HG03439 (cell line): ENCODE measurements at regions not wholly inside any gene's neighbourhood (a gene's known extent, or its start where the extent isn't known, plus 50 kb on each side); places are given as distances from the start of the nearest gene placed in this dataset.

Source experiments
- ATAC-seq: cut with Tn5 transposase; IDR thresholded peaks from one replicate; pipeline ENCODE4 v1.9.1; 2021; ENCODE audit warnings: mild to moderate bottlenecking, moderate library complexity; ENCODE audit not compliant: unreplicated experiment

DNA sequence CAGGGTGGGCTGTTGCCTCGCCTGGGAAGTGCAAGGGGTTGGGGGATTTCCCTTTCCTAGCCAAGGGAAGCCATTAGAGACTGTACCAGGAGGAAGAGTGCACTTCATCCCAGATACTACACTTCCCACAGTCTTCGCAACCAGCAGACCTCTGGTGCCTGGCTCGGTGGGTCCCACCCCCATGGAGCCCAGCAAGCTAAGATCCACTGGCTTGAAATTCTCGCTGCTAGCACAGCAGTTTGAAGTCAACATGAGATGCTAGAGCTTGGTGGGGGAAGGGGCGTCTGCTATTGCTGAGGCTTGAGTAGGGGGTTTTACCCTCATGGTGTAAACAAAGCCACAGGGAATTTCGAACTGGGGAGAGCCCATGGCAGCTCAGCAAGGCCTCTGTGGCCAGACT is 586.4 kb downstream of the HTR1A start:
- no peak for ATAC-seq

DNA sequence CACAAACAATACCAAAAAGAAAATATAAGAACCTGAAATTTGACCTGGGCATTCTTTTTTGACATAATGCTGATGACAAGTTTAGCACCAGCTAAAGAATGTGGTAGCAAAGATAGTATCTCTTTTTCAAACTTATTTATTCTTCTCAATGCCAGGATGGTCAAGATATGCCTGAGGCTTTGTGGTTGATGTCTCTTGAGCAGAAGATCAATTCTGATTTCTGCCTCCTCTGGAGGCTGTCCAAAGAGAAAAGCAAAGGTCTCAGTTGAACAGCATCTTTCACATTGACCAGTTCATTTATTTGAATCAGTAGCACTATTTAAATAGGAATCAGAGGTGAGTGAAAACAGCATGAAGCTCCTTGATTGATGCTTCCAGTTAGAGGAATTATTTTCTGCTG is 588.2 kb downstream of the HTR1A start:
- no peak for ATAC-seq

DNA sequence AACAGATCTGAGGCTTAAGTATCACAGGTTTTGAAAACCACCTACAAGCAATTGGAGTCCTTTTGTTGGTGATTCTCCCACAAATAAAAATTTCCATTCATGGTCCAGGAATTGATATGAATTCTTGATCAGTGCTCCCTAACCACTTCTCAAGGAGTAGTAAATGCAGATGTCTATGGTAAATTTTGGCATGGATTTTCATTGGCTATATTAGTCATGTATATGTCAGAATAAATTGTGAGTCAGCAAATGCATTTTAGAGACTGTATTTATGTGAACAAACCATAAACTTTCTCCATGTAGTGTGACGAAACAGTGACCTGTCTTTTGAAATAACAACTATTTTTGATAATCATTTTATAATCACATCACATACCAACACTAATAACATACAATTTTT is 611.1 kb downstream of the HTR1A start:
- no peak for ATAC-seq

DNA sequence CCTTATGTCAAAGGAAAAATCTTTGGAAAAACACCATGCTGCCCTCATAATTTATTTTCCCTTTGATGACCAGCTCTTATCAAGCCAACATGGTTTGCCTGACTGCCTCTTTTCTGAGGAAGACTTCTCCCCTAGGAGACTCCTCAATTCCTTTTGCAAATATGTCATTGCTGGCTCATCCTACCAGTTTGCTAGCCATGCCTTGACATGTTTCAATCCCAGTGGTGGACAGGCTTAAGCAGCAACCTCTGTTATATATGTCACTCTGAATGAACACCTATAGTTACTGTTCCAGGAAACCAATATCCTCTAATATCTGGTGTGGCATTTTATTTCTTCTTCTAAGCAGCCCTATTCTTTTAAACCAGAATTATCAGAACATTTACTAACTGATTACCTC is 615.8 kb downstream of the HTR1A start:
- ATAC-seq: no peak

DNA sequence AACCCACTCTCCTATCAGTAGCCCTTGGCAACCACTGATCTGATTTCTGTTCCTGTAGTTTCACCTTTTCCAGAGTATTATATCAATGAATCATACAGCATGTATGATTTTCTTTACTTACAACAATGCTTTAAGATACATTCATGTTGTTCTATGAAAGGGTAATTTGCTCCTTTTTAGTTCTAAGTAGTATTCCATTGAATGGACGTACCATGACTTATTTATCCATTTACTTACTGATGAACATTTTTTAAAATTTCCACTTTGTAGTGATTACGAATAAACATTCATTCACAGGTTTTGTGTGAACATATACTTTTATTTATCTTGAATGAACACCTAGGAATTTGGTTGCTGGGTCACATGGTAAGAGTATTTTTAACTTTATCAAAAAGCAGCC is 620.8 kb downstream of the HTR1A start:
- ATAC-seq: no peak

DNA sequence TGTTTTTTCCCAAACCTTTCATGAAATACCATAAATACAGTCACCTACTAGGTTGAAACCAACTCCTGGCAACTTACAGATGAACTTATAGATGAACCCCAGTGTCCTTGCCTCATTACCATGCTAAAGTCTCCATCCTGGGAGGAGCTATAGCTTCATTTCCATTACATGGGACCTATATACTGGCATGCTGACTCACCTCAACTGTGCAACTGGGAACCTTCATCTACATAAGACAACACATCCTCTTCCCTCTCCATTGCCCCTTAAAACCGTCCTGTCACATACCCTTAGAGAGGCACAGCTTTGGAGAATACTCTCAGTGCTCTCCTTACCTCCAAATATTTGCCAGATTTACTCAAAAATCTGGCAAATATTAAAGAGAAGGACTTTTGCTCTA is 638.3 kb downstream of the HTR1A start:
- no peak for ATAC-seq

DNA sequence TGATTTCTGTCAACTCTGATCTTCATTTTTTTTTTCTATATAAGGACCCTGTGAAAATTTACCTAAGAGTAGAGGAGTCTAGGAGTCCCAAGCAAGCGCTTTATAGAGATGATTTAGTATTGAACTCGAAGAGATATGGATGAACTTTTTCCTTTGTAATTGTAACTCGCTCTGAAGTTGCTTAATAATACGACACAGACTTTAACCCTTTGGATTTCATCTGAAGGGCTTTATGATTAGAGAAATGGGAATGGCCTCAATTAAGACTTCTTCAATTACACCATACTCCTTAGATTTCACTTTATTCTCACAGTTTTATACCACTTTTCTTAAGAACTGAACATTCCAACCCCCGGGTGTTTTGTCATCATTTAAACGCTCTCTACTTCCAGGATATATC is 647.7 kb downstream of the HTR1A start:
- no peak for ATAC-seq

DNA sequence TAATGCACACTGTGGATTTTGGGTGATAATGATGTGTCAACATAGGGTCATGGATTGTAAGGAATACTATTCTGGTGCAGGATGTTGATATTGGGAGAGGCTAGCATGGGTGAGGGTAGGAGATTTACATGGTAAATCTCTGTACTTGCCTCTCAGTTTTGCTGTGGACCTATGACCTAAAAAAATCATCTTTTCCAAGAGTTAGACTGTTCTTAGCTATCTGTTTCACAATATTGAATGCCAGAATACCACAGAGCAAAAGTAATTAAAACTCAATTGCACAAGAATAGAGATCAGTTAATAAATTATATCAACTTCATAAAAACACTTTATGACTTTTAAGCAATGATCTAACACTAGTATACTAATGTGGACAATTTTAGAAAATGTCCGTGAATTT is 651.6 kb downstream of the HTR1A start:
- no peak for ATAC-seq

DNA sequence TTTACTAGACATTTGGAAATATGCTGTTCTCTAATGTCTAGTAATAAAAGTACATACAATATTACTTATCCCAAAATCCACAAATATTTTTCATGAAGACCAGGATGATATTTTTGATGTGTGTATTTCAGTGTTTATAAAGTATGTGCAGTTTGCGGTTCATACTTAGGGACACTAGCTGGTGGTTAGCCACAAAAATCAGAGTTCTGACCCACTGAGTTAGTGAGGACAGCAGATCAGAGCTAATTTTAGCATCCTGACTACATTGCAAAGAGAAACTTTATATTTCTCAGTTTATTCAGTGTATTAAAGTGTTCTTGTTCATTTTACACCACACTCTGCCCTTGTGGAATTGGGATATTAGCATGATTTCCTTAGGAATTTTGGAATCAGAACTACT is 655.3 kb downstream of the HTR1A start:
- no peak for ATAC-seq

DNA sequence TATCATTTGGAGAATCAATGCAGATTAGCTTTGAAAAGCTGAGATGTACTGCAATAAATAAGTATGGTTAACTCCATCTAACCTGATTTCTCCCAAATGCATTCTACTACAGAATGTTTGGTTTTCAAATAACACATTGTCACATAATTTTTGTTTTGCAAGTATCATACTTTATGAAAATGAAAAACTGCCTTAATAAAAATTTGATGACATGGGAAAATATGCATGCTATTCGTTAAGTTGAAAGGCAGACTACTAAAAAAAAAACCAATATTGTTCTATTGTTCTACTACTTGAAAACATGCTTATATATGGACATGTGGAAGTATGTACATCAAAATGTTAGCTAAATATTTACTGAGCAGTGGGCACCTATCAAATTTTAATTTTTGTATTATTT is 668.9 kb downstream of the HTR1A start:
- no peak for ATAC-seq

DNA sequence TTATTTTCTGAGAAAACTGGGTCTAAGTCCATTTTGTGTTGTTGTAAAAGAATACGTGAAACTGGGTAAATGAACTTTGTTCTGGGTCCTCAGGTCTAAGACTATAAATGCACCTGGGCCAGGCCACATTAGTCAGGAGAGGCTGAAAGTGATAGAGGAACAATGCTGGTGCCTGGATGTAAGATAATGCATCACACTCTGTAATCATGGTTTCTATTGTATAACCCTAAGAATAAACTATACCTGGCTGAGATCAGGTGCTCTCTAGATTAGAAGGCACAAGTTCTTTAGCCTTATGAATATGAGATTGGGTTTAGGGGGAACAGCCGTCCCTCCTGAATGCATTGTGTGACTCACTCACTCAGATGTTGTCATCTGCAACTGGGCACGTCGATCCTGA is 675.5 kb downstream of the HTR1A start:
- ATAC-seq: no peak

DNA sequence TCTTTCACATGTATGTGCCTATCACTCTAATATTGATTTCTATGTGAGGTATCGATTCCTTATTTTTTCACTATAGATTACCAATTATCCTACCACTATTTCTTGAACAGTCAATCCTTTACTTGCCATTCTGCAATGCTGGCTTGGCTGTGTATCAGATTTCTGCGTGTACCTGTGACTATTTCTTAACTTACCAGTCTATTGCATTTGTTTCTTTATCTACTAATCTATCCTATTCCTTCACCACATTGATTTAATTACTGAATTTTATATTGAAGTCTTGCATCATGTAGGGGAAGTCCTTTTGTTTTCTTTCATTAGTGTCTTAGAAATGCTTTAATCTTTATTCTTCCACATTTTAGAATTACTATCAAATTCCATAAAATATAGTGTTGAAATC is 684.8 kb downstream of the LRRC70 start:
- ATAC-seq: no peak

DNA sequence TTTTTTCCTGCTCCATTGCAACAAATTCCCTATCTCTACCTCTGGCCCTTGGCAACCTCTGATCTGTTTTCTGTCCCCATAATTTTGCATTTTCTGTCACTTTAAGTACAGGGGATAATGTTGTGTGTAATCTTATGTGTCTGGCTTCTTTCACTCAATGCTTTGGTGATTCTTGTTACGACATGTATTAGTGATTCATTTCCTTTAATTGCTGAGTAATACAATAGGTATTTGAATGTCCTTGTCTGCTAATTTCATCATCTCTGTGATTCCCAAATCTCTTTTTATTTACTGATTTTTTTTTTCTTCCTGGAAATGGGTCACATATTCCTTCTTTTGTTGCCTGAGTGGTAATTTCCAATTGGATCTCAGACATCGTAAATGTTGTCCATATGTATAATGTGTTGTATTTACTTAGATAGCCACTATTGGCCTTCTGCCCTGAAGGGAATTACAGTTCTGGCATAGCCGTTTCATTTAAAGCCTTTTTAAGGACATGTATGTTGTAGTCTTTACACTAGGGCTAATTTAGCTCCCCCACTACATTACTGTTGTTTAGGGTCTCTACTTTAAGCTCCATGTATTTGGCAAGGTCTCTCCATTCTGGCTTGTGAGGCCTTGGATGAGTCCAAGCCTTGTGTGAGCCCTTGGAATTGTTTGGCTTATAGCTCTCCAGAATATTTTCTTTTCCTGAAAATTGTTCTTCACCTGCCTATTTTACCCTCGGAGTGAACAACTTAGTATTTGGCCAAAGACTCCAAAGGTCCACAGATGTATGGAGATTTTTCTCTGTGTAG is 683.8 kb downstream of the LRRC70 start:
- no peak for ATAC-seq

DNA sequence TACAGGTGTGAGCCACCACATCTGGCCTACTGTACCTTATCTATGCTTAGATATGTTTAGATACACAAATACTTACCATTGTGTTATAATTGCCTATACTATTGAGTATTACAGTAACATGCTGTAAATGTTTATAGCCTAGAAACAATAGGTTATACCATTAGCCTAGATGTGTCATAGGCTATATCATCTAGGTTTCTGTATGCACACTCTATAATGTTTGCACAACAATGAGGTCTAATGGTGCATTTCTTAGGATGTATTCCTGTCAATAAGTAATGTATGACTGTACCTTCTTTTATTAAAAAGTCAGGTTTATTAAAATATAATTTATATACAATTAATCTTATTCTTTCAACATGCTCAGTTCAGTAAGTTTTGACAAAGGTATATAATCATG is 683.1 kb downstream of the LRRC70 start:
- ATAC-seq: no peak

DNA sequence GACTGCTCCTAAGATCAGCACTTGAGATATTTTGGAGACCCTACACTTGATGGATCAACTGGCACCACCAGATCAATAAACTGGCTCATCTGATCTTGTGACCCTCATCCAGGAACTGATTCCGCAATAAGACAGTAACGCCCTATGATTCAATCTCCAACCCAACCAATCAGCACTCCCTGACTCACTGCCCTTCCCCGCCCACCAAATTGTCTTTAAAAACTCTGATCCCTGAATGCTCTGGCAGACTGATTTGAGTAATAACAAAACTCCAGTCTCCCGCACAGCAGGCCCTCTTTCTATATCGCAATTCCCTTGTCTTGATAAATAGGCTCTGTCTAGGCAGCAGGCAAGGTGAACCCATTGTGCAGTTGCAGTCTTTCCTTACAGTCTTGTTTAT is 677.0 kb downstream of the LRRC70 start:
- no peak for ATAC-seq

DNA sequence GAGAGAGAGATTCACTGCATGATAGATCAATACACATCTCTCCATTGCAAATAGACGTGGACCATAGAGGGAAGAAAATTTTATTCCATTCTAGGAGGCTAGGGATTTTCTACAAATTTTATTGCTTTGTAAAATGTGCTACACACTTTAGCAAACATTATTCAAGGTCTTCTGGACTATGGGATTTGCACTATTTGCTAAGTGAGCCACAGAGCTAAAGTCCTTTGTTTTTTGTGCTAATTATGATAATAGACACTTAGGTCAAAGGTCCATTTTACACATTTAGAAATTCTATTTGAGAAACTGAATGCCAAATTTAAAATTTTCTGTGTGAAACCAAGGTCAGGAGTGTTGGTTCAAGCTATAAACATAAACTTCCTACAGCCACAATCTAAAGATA is 672.3 kb downstream of the LRRC70 start:
- ATAC-seq: no peak

DNA sequence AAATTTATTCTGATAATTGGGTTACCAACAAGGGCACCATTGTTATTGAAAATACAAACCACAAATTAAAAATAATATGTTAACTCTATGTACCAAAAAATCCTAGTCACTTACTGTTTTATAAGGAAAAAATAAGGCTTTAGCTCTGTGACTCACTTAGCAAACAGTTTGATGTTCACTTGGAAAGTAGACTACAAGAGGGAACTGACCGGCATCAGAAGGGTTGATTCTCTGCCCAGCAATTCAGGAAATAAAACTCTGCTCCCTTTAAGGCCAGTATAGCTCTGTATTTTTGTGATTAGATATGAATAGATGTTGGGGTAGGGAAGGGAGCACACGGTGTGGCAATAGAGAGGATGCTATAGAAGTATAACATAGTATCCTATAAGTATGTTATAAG is 671.3 kb downstream of the LRRC70 start:
- no peak for ATAC-seq

DNA sequence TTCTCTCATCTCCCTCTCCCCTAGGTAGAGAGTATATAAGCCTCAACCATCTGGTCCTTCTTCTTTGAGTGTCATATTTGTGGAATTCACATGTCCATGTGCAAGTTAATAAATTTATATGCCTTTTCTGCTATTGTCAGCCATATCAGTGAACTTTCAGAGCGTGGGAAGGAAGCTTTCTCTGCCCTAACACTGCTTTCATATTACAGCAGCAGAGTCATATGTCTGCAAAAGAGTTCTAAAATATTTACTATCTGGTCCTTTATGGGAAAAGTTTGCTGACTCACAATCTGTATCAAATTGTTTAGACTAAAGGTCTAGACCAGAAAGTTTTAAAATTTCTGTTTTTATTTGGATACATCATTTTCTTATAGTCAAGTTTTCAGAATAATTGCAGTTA is 669.0 kb downstream of the LRRC70 start:
- ATAC-seq: no peak

DNA sequence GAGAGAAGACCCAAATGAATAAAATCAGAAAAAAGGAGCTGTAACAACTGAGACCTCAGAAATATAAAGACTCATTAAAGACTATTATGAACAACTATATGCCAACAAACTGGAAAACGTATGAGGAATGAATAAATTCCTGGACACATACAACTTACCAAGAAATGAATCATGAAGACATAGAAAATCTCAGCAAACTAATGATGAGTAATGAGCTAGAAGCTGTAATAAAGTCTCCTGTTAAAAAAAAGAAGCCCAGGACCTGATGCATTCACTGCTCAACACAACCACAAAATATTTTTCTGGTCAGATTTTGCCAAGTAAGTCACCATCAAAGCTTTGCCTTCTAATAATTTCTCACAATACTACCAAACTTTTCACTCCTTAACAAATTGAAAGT is 666.7 kb downstream of the LRRC70 start:
- no peak for ATAC-seq

DNA sequence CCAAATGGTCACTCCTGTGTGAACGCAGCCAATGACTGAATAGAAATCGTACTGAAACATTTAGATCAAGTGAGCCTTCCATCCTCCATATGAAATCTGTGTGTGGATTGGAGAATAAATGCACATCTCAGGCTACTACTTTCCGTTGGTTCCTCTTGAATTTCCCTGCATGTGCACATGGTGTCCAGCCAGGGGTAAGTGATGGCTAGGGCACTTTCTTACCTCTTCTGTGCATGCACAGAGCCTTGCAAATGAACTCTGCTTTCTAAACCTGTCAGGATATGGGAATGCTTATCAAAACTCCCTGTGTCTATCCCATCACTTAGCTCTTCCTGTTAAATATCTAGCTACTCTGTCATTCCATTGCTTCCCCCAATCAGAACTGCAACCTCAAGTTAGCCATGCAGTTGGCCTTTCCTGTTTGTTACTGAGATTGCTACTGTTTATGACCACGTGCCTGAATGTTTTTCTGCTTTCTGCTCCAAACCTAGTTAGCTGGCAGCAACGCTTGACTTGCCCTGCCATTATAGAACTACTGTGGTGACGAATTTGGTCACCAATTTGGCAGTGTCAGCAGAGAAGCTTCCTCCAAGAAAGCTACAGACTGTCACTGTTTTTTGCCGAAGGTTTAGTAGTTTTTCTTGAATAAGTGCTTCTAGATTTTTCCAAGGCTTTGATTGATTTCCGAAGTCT is 661.6 kb downstream of the LRRC70 start:
- ATAC-seq: no peak

DNA sequence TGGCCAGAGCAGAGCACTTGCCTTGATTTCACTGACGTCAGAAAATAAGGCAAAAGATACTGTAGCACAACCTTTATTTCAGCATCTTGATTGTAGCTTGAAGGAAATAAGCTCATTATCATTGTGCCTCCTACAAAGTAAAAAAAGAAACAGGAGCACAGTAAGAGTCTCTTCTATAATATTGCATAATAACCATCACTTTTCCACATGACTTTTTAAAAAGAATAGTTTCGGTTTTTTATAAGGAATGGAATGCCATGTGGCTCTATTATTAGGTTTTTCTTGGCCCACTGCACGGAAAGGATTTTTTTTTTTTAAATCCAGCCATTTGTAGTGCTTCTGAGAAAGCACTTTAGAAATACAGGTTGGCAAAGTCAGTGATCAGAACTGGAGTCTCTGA is 655.3 kb downstream of the LRRC70 start:
- ATAC-seq: no peak

DNA sequence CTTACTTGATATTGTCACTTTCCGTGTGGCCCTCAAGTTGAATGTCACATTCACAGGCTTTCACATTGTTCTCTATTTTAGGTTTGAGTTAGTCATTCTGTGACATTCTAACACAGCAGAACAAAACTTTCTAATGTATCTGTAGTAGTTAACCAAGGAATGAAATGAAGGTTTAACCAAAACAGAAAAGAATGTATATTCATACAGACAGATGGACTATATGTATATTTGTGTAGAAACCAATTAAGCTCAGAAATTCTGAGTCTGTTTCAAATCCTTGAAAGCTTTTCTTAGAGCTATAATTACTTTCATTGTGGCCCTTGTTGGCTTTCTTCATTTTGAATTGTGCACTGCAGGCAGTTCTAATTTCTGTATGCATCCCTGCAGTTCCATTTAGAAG is 654.7 kb downstream of the LRRC70 start:
- no peak for ATAC-seq

DNA sequence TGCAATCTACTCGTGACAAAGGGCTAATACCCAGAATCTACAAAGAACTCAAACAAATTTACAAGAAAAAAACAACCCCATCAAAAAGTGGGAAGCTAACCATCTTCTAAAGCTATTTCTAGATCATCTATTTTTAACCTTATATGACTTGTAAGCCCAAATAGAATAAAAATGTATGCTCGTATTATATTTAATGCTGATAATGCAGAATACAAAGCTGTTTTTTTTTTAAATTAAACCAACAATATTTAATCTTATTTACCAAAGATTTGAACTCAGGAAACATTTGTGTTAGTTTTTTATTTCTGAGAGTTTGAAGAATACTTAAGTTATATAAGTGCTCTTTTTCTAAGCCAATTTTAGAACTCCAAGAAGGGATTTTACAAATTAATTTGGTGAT is 652.1 kb downstream of the LRRC70 start:
- no peak for ATAC-seq
